DND-41 (cell line): ENCODE measurements at regions not wholly inside any gene's neighbourhood (a gene's known extent, or its start where the extent isn't known, plus 50 kb on each side); places are given as distances from the start of the nearest gene placed in this dataset.

ENCODE experiments used
- ATAC-seq: fragments of 200-7000 bp; cut with Tn5 transposase; 3 replicates; pipeline ENCODE4 v1.9.1; 2021; ENCODE audit warnings: low read depth; ENCODE audit not compliant: insufficient read depth
- DNase-seq: peaks from one replicate; pipeline ENCODE4 v3.0.0-alpha.2; 2020
- H2AFZ ChIP-seq: 2 replicates; pipeline ENCODE4 v1.6.0; 2012; ENCODE audit warnings: low read depth, low read length
- H3K27ac ChIP-seq: 2 replicates; pipeline ENCODE4 v1.5.1; 2012; ENCODE audit warnings: low read length, inconsistent platforms
- H3K27me3 ChIP-seq: fragments of 200-600 bp; sonication (generic); 2 replicates; pipeline ENCODE4 v1.6.0; 2012; ENCODE audit warnings: low read length, mild to moderate bottlenecking, inconsistent platforms; ENCODE audit not compliant: insufficient read depth, poor library complexity
- H3K36me3 ChIP-seq: 2 replicates; pipeline ENCODE4 v1.5.1; 2012; ENCODE audit warnings: low read length, inconsistent platforms; ENCODE audit not compliant: insufficient read depth
- H3K4me1 ChIP-seq: 2 replicates; pipeline ENCODE4 v1.5.1; 2012; ENCODE audit warnings: mild to moderate bottlenecking, low read length; ENCODE audit not compliant: insufficient read depth
- H3K4me2 ChIP-seq: 2 replicates; pipeline ENCODE4 v1.6.0; 2012; ENCODE audit warnings: mild to moderate bottlenecking, moderate library complexity, low read length, inconsistent platforms; ENCODE audit not compliant: insufficient read depth
- H3K4me3 ChIP-seq, 2 experiments: fragments of 200-600 bp in 1 of 2; shearing (Covaris generic) in 1 of 2; 2 replicates each; pipeline ENCODE4 v1.5.1; 2012 to 2016; ENCODE audit warnings: inconsistent platforms in 2 of 2, low read length in 2 of 2, mild to moderate bottlenecking in 2 of 2, low read depth in 1 of 2, moderate library complexity in 1 of 2
- H3K79me2 ChIP-seq: 2 replicates; pipeline ENCODE4 v1.6.0; 2012; ENCODE audit warnings: low read length, inconsistent platforms; ENCODE audit not compliant: insufficient read depth
- H3K9ac ChIP-seq: 2 replicates; pipeline ENCODE4 v1.6.0; 2012; ENCODE audit warnings: low read depth, mild to moderate bottlenecking, inconsistent platforms, low read length, moderate library complexity
- H3K9me3 ChIP-seq: 2 replicates; pipeline ENCODE4 v1.5.1; 2012; ENCODE audit warnings: low read length, moderate library complexity, mild to moderate bottlenecking, inconsistent platforms; ENCODE audit not compliant: insufficient read depth, severe bottlenecking
- H4K20me1 ChIP-seq: 2 replicates; pipeline ENCODE4 v1.6.0; 2012; ENCODE audit warnings: low read length; ENCODE audit not compliant: insufficient read depth
- CTCF ChIP-seq: IDR thresholded peaks from 2 replicates; pipeline ENCODE4 v1.5.1; 2012; ENCODE audit warnings: borderline replicate concordance, low read length, moderate library complexity, mild to moderate bottlenecking; ENCODE audit not compliant: poor library complexity, severe bottlenecking; ENCODE audit errors: extremely low read depth
- EZH2 ChIP-seq: IDR thresholded peaks from 3 replicates; pipeline ENCODE4 v1.6.1; 2012; ENCODE audit warnings: borderline replicate concordance, low read depth, mild to moderate bottlenecking, moderate library complexity, low read length, inconsistent platforms; ENCODE audit not compliant: severe bottlenecking

GRCh38 chr17:33369149-33369548 lies 76.1 kb upstream of the ASIC2 start:
- DNase-seq = no peak
- Histone ChIP-seq H3K79me2 (no peaks in the 10 kb centered on the region), H3K4me3 (no peak overlapping the region), H2AFZ (no peak overlapping the region), H3K36me3 (no peaks in the 10 kb centered on the region), H4K20me1 (no peaks in the 10 kb centered on the region), H3K27me3 (no peaks in the 10 kb centered on the region), H3K4me1 (no peaks in the 10 kb centered on the region), H3K9ac (no peak overlapping the region), H3K27ac (no peak overlapping the region), H3K4me2 (no peak overlapping the region), H3K9me3 (no peaks in the 10 kb centered on the region)
- no peak for ATAC-seq
- TF ChIP-seq EZH2 = no peak
- TF ChIP-seq CTCF = no peak

GRCh38 chr17:33369876-33370275 lies 76.8 kb upstream of the ASIC2 start:
- H3K79me2 ChIP-seq = no peaks in the 10 kb centered on the region
- ATAC-seq (no peak), DNase-seq (no peak)
- no peaks in the 10 kb centered on the region for H3K4me1 ChIP-seq
- no peaks in the 10 kb centered on the region for H3K27me3 ChIP-seq
- H3K9me3 ChIP-seq = no peaks in the 10 kb centered on the region
- H3K27ac ChIP-seq = no peak overlapping the region
- H3K4me2 ChIP-seq = no peak overlapping the region
- H3K9ac ChIP-seq = no peak overlapping the region
- H2AFZ ChIP-seq = no peak overlapping the region
- no peaks in the 10 kb centered on the region for H3K36me3 ChIP-seq
- H4K20me1 ChIP-seq = no peaks in the 10 kb centered on the region
- no peak overlapping the region for H3K4me3 ChIP-seq
- no peak for TF ChIP-seq CTCF
- TF ChIP-seq EZH2 = no peak

- Histone ChIP-seq H3K9ac (no peak overlapping the region), H3K27ac (no peak overlapping the region), H2AFZ (no peak overlapping the region), H3K9me3 (no peaks in the 10 kb centered on the region), H3K4me2 (no peak overlapping the region), H3K27me3 (peaks cover 3% of the 10 kb centered on the region), H3K4me3 (no peak overlapping the region), H3K79me2 (no peaks in the 10 kb centered on the region), H3K36me3 (no peaks in the 10 kb centered on the region), H4K20me1 (no peaks in the 10 kb centered on the region), H3K4me1 (no peaks in the 10 kb centered on the region)
- ATAC-seq (no peak), DNase-seq (no peak)
- no peak for TF ChIP-seq CTCF
- TF ChIP-seq EZH2 = no peak
Observed at GRCh38 chr17:33370401-33370800, 77.3 kb upstream of the ASIC2 start.

- Histone ChIP-seq H2AFZ (no peak overlapping the region), H3K27me3 (peaks cover 3% of the 10 kb centered on the region), H3K9ac (no peak overlapping the region), H3K9me3 (no peaks in the 10 kb centered on the region), H3K27ac (no peak overlapping the region), H3K79me2 (no peaks in the 10 kb centered on the region), H3K4me2 (no peak overlapping the region), H3K4me1 (no peaks in the 10 kb centered on the region), H4K20me1 (no peaks in the 10 kb centered on the region), H3K4me3 (no peak overlapping the region), H3K36me3 (no peaks in the 10 kb centered on the region)
- TF ChIP-seq CTCF (no peak), EZH2 (no peak)
- DNase-seq = no peak
- ATAC-seq = no peak
Observed at GRCh38 chr17:33371377-33371776, 78.3 kb upstream of the ASIC2 start.
